A549 (cell line): ENCODE measurements at regions not wholly inside any gene's neighbourhood (a gene's known extent, or its start where the extent isn't known, plus 50 kb on each side); places are given as distances from the start of the nearest gene placed in this dataset.

Experiments
- CBX8 ChIP-seq: fragments of 200-600 bp; sonication (generic); IDR thresholded peaks from 2 replicates; pipeline ENCODE4 v1.6.1; 2016
- CEBPB ChIP-seq, 2 experiments: fragments of >200 bp in 1 of 2; sonication (Bioruptor Twin) in 1 of 2; formaldehyde crosslinking in 1 of 2; IDR thresholded peaks; 2 replicates each; pipeline ENCODE4 v1.6.1; 2012 to 2016
- EP300 ChIP-seq, 2 experiments: fragments of >200 bp; sonication (Bioruptor Twin); formaldehyde crosslinking; IDR thresholded peaks; 2 replicates in 1 of 2; 3 replicates in 1 of 2; pipeline ENCODE4 v1.6.1; 2016 to 2017
- FOSB ChIP-seq: fragments of 250-450 bp; sonication (Bioruptor Pico); IDR thresholded peaks from 2 replicates; pipeline ENCODE4 v1.5.0; 2020; ENCODE audit warnings: mild to moderate bottlenecking, moderate library complexity
- HDAC2 ChIP-seq: fragments of 200-600 bp; sonication (generic); IDR thresholded peaks from 2 replicates; pipeline ENCODE4 v1.6.1; 2016
- HMGXB4 ChIP-seq: fragments of 250-450 bp; sonication (Bioruptor Pico); IDR thresholded peaks from 2 replicates; pipeline ENCODE4 v1.5.0; 2021; ENCODE audit warnings: mild to moderate bottlenecking, moderate library complexity, borderline replicate concordance
- JUN ChIP-seq, 2 experiments: fragments of >200 bp; sonication (Bioruptor Twin); formaldehyde crosslinking; IDR thresholded peaks; 2 replicates in 1 of 2; 3 replicates in 1 of 2; pipeline ENCODE4 v1.6.1; 2016 to 2017
- KDM1A ChIP-seq: fragments of 200-600 bp; sonication (generic); IDR thresholded peaks from 2 replicates; pipeline ENCODE4 v1.6.1; 2016; ENCODE audit warnings: low read depth, mild to moderate bottlenecking
- POLR2A ChIP-seq: IDR thresholded peaks from 2 replicates; pipeline ENCODE4 v1.6.1; 2012; ENCODE audit warnings: mild to moderate bottlenecking, low read length
- TF ChIP-seq, protein P1 (sequence below): fragments of >200 bp; sonication (Bioruptor Twin); formaldehyde crosslinking; IDR thresholded peaks from 3 replicates; pipeline ENCODE4 v1.5.1; 2016
- TF ChIP-seq, protein P2 (sequence below): fragments of 150-350 bp; IDR thresholded peaks from 2 replicates; pipeline ENCODE4 v1.6.1; 2014; ENCODE audit warnings: low read depth, mild to moderate bottlenecking, low read length

- TF ChIP-seq KDM1A, result no peak
- TF ChIP-seq, protein P1, sequence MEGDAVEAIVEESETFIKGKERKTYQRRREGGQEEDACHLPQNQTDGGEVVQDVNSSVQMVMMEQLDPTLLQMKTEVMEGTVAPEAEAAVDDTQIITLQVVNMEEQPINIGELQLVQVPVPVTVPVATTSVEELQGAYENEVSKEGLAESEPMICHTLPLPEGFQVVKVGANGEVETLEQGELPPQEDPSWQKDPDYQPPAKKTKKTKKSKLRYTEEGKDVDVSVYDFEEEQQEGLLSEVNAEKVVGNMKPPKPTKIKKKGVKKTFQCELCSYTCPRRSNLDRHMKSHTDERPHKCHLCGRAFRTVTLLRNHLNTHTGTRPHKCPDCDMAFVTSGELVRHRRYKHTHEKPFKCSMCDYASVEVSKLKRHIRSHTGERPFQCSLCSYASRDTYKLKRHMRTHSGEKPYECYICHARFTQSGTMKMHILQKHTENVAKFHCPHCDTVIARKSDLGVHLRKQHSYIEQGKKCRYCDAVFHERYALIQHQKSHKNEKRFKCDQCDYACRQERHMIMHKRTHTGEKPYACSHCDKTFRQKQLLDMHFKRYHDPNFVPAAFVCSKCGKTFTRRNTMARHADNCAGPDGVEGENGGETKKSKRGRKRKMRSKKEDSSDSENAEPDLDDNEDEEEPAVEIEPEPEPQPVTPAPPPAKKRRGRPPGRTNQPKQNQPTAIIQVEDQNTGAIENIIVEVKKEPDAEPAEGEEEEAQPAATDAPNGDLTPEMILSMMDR, result no peak
- no peak for TF ChIP-seq HMGXB4
- TF ChIP-seq CBX8, result no peak
- no peak for TF ChIP-seq HDAC2
- no peak for TF ChIP-seq JUN (IDR thresholded peaks at IDR 0.05)
- no peak for TF ChIP-seq EP300 (IDR thresholded peaks at IDR 0.05)
- no peak for TF ChIP-seq FOSB (CRISPR knock-in tag)
- no peak for TF ChIP-seq CEBPB (IDR thresholded peaks at IDR 0.05)
- TF ChIP-seq, protein P2, sequence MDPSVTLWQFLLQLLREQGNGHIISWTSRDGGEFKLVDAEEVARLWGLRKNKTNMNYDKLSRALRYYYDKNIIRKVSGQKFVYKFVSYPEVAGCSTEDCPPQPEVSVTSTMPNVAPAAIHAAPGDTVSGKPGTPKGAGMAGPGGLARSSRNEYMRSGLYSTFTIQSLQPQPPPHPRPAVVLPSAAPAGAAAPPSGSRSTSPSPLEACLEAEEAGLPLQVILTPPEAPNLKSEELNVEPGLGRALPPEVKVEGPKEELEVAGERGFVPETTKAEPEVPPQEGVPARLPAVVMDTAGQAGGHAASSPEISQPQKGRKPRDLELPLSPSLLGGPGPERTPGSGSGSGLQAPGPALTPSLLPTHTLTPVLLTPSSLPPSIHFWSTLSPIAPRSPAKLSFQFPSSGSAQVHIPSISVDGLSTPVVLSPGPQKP, result no peak
- no peak for TF ChIP-seq POLR2A
Measured at GRCh38 chr12:126998747-126999285, 1268.2 kb upstream of the TMEM132C start.
